A673 (cell line): ENCODE measurements at regions not wholly inside any gene's neighbourhood (a gene's known extent, or its start where the extent isn't known, plus 50 kb on each side); places are given as distances from the start of the nearest gene placed in this dataset.

Experiments used
- CTCF ChIP-seq: fragments of 300-800, 200-600 bp; sonication (generic); conservative IDR thresholded peaks from 2 replicates; pipeline ENCODE4 v1.5.1; 2017; ENCODE audit warnings: low read depth, mild to moderate bottlenecking, antibody characterized with exemption, low read length, moderate library complexity, mixed read lengths
- EZH2 ChIP-seq: fragments of 200-600 bp; sonication (generic); IDR thresholded peaks from 2 replicates; pipeline ENCODE4 v1.6.1; 2017; ENCODE audit warnings: borderline replicate concordance, low read depth, mild to moderate bottlenecking, mixed read lengths, antibody characterized with exemption, low read length; ENCODE audit not compliant: poor library complexity, severe bottlenecking

DNA sequence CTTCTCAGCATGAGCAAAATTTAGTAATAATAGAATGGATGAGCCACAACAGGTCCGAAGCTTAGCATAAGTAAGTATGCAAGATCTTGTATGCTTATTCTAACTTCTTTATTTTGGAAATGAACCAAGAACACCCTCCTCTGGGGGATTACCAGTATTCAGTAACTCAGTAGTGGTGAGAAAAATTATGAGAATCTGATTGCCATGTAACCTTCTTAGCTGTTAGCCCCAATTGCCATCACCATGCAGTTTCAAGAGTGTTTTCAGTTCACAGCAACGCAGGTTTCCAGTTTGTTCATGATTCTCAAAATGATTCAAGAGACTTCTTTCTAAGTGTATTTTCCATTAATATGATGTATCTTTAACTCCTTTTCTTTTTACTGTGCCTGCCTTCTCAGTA lies 1507.6 kb upstream of the SEL1L start:
- TF ChIP-seq EZH2 (no peak), CTCF (no peak)
